HG02973 (cell line): ENCODE measurements at regions not wholly inside any gene's neighbourhood (a gene's known extent, or its start where the extent isn't known, plus 50 kb on each side); places are given as distances from the start of the nearest gene placed in this dataset.

ENCODE experiments used
- ATAC-seq: cut with Tn5 transposase; IDR thresholded peaks from one replicate; pipeline ENCODE4 v1.9.1; 2021; ENCODE audit warnings: moderate library complexity; ENCODE audit not compliant: unreplicated experiment

GRCh38 chr11:112835591-112836255 is 125.5 kb upstream of the NCAM1 start:
- ATAC-seq = no peak

GRCh38 chr11:112836256-112836602 is 125.0 kb upstream of the NCAM1 start:
- no peak for ATAC-seq

GRCh38 chr11:112837162-112837826 is 123.9 kb upstream of the NCAM1 start:
- no peak for ATAC-seq

GRCh38 chr11:112839051-112839450 is 122.2 kb upstream of the NCAM1 start:
- ATAC-seq = no peak

- no peak for ATAC-seq
These were observed 119.5 kb upstream of the NCAM1 start for GRCh38 chr11:112841729-112842128.

- ATAC-seq = no peak
These were observed 119.1 kb upstream of the NCAM1 start for GRCh38 chr11:112842151-112842550.

- ATAC-seq = no peak
These were observed 116.7 kb upstream of the NCAM1 start for GRCh38 chr11:112844517-112844916.

GRCh38 chr11:112847568-112847967 is 113.7 kb upstream of the NCAM1 start:
- ATAC-seq = no peak

GRCh38 chr11:112852143-112852866 is 108.9 kb upstream of the NCAM1 start:
- no peak for ATAC-seq

GRCh38 chr11:112856133-112856532 is 105.1 kb upstream of the NCAM1 start:
- no peak for ATAC-seq

GRCh38 chr11:112856591-112856990 is 104.6 kb upstream of the NCAM1 start:
- ATAC-seq = no peak

GRCh38 chr11:112858289-112859023 is 102.8 kb upstream of the NCAM1 start:
- ATAC-seq = no peak

GRCh38 chr11:112859787-112860186 is 101.4 kb upstream of the NCAM1 start:
- no peak for ATAC-seq

- ATAC-seq = no peak
These were observed 99.9 kb upstream of the NCAM1 start for GRCh38 chr11:112861356-112861755.

GRCh38 chr11:112863305-112863704 is 97.9 kb upstream of the NCAM1 start:
- no peak for ATAC-seq

- ATAC-seq = no peak
These were observed 96.5 kb upstream of the NCAM1 start for GRCh38 chr11:112864672-112865071.

GRCh38 chr11:112871909-112872500 is 89.2 kb upstream of the NCAM1 start:
- no peak for ATAC-seq

- no peak for ATAC-seq
These were observed 86.2 kb upstream of the NCAM1 start for GRCh38 chr11:112874980-112875379.

- ATAC-seq = no peak
These were observed 83.6 kb upstream of the NCAM1 start for GRCh38 chr11:112877581-112877980.

- ATAC-seq = no peak
These were observed 83.1 kb upstream of the NCAM1 start for GRCh38 chr11:112878033-112878601.

- ATAC-seq = no peak
These were observed 80.7 kb upstream of the NCAM1 start for GRCh38 chr11:112880495-112880894.
